Mucosa of rectum (tissue), 2 donors: ENCODE measurements at regions not wholly inside any gene's neighbourhood (a gene's known extent, or its start where the extent isn't known, plus 50 kb on each side); places are given as distances from the start of the nearest gene placed in this dataset.

Experiments
- H3K27ac ChIP-seq, 2 donors: one replicate each; pipeline ENCODE4 v1.7.0; 2013; ENCODE audit warnings: inconsistent platforms in 2 of 2, low read depth in 2 of 2, low read length in 2 of 2
- H3K27me3 ChIP-seq, 2 donors: one replicate each; pipeline ENCODE4 v1.7.0; 2013; ENCODE audit warnings: low read length in 2 of 2; ENCODE audit not compliant: control insufficient read depth in 2 of 2, insufficient read depth in 2 of 2
- H3K36me3 ChIP-seq, 2 donors: one replicate each; pipeline ENCODE4 v1.7.0; 2013; ENCODE audit warnings: low read length in 2 of 2; ENCODE audit not compliant: control insufficient read depth in 2 of 2, insufficient read depth in 2 of 2
- H3K4me1 ChIP-seq, 2 donors: one replicate each; pipeline ENCODE4 v1.7.0; 2013; ENCODE audit warnings: low read length in 2 of 2, mild to moderate bottlenecking in 1 of 2; ENCODE audit not compliant: control insufficient read depth in 2 of 2, insufficient read depth in 2 of 2
- H3K4me3 ChIP-seq, 2 donors: one replicate each; pipeline ENCODE4 v1.7.0; 2013; ENCODE audit warnings: low read length in 2 of 2
- H3K9ac ChIP-seq, 2 donors: one replicate each; pipeline ENCODE4 v1.7.0; 2013; ENCODE audit warnings: low read length in 2 of 2, low read depth in 1 of 2, mild to moderate bottlenecking in 1 of 2
- H3K9me3 ChIP-seq, 2 donors: one replicate each; pipeline ENCODE4 v1.7.0; 2013; ENCODE audit warnings: low read length in 2 of 2; ENCODE audit not compliant: control insufficient read depth in 2 of 2
- donor health status: healthy.
- donor health status: Normal muscosa, but diverticular disease.

DNA sequence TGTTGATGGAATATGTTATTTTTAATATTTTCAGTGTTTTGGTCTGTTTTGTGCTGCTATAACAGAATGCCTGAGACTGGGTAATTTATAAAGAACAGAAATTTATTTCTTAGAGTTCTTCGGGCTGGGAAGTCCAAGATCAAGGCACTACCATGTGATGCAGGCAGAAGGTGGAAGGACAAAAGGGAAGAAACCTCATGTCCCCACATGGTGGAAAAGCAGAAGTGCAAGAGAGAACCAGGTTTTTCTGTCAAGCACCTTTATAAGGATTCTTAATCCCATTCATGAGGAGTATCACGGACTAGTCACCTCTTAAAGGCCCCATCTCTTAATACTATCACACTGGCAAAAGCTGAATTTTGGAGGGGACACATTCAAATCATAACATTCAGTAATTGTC lies 57.9 kb upstream of the EPHB3 start:
- Histone ChIP-seq H3K4me1 (no peaks in the 10 kb centered on the region), H3K4me3 (no peak overlapping the region), H3K27me3 (peaks cover 5 to 8% of the 10 kb centered on the region in 2 donors), H3K27ac (no peak overlapping the region), H3K36me3 (no peaks in the 10 kb centered on the region), H3K9ac (no peak overlapping the region), H3K9me3 (peaks cover 0 to 3% of the 10 kb centered on the region in 2 donors)

DNA sequence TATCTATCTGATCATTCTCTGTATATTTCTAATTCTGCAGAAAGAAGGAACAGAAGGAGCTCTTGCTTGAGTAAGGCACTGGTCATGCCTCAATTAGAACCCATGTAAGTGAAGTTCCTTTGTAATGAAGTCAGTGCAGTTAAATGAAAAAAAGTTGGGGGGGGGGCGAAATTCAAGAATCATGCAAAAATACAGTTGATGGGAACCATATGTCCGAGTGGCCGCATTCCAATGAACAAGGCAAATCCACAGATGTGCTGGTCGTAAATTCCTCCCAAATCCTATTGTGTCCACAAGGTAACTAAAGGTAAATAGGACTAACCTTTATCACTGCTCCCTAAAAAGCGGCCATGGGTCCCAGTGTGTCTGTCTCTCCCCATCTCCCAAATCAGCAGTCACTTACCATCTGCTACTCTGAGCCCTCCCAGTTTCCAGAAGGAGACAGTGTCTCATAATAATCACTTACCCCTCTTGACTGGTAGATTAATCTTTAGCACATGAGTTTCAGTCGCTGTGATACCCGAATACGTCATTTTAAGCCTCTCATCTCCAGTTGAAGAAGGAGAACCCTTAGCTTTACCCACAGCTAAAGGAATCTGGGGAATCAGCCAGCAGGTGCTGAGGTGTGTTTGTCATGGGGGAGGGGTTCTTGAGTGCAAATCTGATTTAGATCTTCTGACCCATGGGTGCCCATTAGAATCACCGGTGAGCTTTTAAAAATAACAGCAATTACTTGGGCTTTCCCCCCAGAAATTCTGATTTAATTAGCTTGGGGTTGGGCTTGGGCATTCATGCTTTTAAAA lies 56.3 kb upstream of the EPHB3 start:
- no peak overlapping the region for H3K4me3 ChIP-seq
- H3K27ac ChIP-seq, result no peak overlapping the region
- no peaks in the 10 kb centered on the region for H3K4me1 ChIP-seq
- no peak overlapping the region for H3K9ac ChIP-seq
- H3K27me3 ChIP-seq, result peaks cover 1 to 12% of the 10 kb centered on the region in 2 donors
- H3K9me3 ChIP-seq, result peaks cover 0 to 3% of the 10 kb centered on the region in 2 donors
- H3K36me3 ChIP-seq, result no peaks in the 10 kb centered on the region

DNA sequence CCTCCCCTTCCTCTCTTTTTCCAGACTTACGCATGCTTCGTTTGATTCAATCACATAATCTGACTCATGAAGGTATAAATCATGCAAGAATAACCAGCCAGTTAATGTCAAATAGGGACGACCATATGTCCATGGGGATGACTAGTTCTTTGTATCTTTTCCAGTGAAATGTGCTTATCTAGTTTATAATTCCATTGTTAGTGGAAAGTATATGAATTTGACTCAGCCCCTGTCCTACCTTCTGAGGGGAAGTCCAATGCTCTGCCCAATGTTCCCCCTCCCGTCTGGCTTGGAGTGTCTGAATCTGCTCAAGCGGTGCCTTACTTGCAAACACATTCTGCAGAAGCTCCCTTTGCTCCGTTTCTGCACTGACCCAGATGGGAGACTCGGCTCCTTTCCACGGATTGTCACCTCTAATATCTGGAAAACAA lies 55.0 kb upstream of the EPHB3 start:
- Histone ChIP-seq H3K9ac (no peak overlapping the region), H3K4me1 (no peaks in the 10 kb centered on the region), H3K27ac (no peak overlapping the region), H3K36me3 (no peaks in the 10 kb centered on the region), H3K9me3 (peaks cover 0 to 3% of the 10 kb centered on the region in 2 donors), H3K27me3 (peaks cover 4 to 13% of the 10 kb centered on the region in 2 donors), H3K4me3 (no peak overlapping the region)

DNA sequence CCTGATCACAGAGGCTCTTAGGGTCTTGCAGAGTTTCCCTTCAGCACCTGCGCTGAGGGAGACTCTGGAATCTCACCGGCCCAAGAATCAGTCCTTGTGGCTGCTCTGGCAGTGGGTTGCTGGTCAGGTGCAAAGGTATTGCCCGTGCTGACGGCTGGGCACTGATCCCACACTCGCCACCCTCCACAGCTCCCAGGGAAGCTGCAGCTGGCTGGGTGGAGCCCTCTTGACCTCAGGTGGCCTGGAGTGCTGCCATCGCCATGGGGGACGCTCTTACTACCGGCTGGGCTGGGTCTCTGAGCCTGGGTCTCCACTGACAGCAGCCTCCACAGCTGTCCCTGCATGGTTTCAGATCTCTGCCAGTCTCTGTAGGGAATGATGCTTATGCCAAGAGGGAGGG lies 52.6 kb upstream of the EPHB3 start:
- Histone ChIP-seq H3K9ac (no peak overlapping the region), H3K27me3 (peaks cover 16 to 31% of the 10 kb centered on the region in 2 donors), H3K36me3 (no peaks in the 10 kb centered on the region), H3K27ac (no peak overlapping the region), H3K4me3 (no peak overlapping the region), H3K9me3 (no peaks in the 10 kb centered on the region), H3K4me1 (peaks cover 0 to 2% of the 10 kb centered on the region in 2 donors)

DNA sequence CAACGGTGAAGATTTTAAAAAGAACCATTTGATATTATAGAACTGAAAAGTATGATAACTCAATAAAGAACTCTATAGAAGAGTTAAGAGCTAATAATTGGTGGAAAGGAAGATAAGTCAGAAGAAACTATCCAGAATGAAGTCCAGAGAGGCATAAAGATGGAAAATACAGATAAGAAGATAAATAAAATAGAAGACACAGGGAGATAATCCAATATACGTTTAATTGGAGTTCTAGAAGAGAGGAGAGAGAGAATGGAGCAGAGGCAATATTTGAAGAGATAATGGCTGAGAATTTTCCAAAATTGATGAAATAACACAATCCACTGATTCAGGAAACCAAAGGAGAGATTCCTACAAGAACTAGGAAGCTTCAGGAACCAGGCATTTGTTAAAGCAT lies 49.8 kb upstream of the EPHB3 start:
- Histone ChIP-seq H3K27ac (no peak overlapping the region), H3K9ac (no peak overlapping the region), H3K36me3 (no peaks in the 10 kb centered on the region), H3K4me1 (peaks cover 0 to 2% of the 10 kb centered on the region in 2 donors), H3K9me3 (no peaks in the 10 kb centered on the region), H3K4me3 (no peak overlapping the region), H3K27me3 (peaks cover 24 to 31% of the 10 kb centered on the region in 2 donors)
